Esophagus squamous epithelium (tissue), 5 donors: ENCODE measurements at regions not wholly inside any gene's neighbourhood (a gene's known extent, or its start where the extent isn't known, plus 50 kb on each side); places are given as distances from the start of the nearest gene placed in this dataset.

Experiments
- DNase-seq: peaks from one replicate; lab custom pipeline; 2025; lab: John Stamatoyannopoulos, UW
- H3K27ac ChIP-seq, 4 donors: fragments of 200-600 bp; sonication (generic); one replicate each; pipeline ENCODE4 v1.5.1; 2016 to 2019; ENCODE audit warnings: mild to moderate bottlenecking in 1 of 4
- H3K27me3 ChIP-seq, 4 donors: fragments of 200-600 bp; sonication (generic); 1 replicate in 3 of 4; 2 replicates in 1 of 4; pipeline versions ENCODE4 v1.5.1 to v1.6.0; 2017 to 2021; ENCODE audit warnings: antibody characterized with exemption in 1 of 4
- H3K36me3 ChIP-seq, 3 donors: fragments of 200-600 bp; sonication (generic); one replicate each; pipeline ENCODE4 v1.5.1; 2016 to 2019
- H3K4me1 ChIP-seq, 3 donors: fragments of 200-600 bp; sonication (generic); one replicate each; pipeline ENCODE4 v1.5.1; 2017 to 2019
- H3K4me3 ChIP-seq, 4 donors: fragments of 200-600 bp; sonication (generic); 1 replicate in 3 of 4; 2 replicates in 1 of 4; pipeline ENCODE4 v1.5.1; 2016 to 2019; ENCODE audit warnings: mild to moderate bottlenecking in 2 of 4, moderate library complexity in 1 of 4
- H3K9me3 ChIP-seq, 3 donors: fragments of 200-600 bp; sonication (generic); one replicate each; pipeline ENCODE4 v1.5.1; 2016 to 2019
- POLR2A ChIP-seq, 4 donors: fragments of 450-650 bp; IDR thresholded peaks; one replicate each; pipeline ENCODE4 v1.6.1; 2017; ENCODE audit warnings: antibody characterized with exemption in 4 of 4, mild to moderate bottlenecking in 4 of 4, moderate library complexity in 3 of 4
- WGBS, 2 donors: methylation state at CpG; one replicate each; pipeline ENCODE4 v1.1.5; 2018; 5-methylcytosine and 5-hydroxymethylcytosine counted together
- intact Hi-C: fragments of 100-400 bp; cut with DNase I; formaldehyde crosslinking; loops from one replicate; pipeline ENCODE4 v1.15.0; 2022
- TF ChIP-seq, protein P1 (sequence below), 6 experiments: fragments of 450-650 bp in 4 of 6; fragments of 200-600 bp in 2 of 6; sonication (generic) in 2 of 6; IDR thresholded peaks; one replicate each; pipeline ENCODE4 v1.5.1; 2016 to 2019; ENCODE audit warnings: antibody characterized with exemption in 6 of 6, mild to moderate bottlenecking in 4 of 6, moderate library complexity in 4 of 6
- donor health status: DM: yes; HTN: yes; CAD: no.

DNA sequence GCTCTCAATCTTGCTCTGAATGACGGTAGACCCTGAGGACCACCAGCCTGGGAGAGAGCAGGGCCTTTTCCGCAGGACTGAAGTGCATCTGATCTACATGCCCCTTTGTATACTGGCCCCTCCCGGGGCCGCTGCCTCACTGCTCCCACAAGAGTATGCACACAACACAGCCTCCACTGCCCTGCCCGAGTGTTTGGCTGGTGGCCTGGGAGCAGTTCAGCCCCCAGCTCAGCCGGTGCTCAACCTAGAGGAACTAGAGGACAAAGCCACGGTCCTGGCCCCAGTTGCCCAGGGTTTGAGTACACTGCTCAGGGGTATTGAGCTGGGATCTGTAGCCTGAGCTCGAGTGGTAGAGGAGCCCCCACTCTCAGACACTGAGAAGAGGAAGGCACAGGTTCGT lies 118.9 kb upstream of the CAB39 start:
- Histone ChIP-seq H3K27me3 (peaks cover 0 to 8% (median 0%) of the 10 kb centered on the region in 4 donors), H3K36me3 (no peaks in the 10 kb centered on the region), H3K27ac (no peak overlapping the region), H3K4me1 (no peaks in the 10 kb centered on the region), H3K4me3 (no peak overlapping the region), H3K9me3 (no peaks in the 10 kb centered on the region)
- WGBS, 2 donors, result 83% methylated on average over 1 of the region's 9 CpGs; no CpG with 5 or more reads in 1 of the 2 donors
- intact Hi-C loops, result no loop called here
- TF ChIP-seq POLR2A (IDR thresholded peaks at IDR 0.05), result no peak
- TF ChIP-seq, protein P1, sequence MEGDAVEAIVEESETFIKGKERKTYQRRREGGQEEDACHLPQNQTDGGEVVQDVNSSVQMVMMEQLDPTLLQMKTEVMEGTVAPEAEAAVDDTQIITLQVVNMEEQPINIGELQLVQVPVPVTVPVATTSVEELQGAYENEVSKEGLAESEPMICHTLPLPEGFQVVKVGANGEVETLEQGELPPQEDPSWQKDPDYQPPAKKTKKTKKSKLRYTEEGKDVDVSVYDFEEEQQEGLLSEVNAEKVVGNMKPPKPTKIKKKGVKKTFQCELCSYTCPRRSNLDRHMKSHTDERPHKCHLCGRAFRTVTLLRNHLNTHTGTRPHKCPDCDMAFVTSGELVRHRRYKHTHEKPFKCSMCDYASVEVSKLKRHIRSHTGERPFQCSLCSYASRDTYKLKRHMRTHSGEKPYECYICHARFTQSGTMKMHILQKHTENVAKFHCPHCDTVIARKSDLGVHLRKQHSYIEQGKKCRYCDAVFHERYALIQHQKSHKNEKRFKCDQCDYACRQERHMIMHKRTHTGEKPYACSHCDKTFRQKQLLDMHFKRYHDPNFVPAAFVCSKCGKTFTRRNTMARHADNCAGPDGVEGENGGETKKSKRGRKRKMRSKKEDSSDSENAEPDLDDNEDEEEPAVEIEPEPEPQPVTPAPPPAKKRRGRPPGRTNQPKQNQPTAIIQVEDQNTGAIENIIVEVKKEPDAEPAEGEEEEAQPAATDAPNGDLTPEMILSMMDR (IDR thresholded peaks at IDR 0.05), result no peak
- DNase-seq, result no peak

DNA sequence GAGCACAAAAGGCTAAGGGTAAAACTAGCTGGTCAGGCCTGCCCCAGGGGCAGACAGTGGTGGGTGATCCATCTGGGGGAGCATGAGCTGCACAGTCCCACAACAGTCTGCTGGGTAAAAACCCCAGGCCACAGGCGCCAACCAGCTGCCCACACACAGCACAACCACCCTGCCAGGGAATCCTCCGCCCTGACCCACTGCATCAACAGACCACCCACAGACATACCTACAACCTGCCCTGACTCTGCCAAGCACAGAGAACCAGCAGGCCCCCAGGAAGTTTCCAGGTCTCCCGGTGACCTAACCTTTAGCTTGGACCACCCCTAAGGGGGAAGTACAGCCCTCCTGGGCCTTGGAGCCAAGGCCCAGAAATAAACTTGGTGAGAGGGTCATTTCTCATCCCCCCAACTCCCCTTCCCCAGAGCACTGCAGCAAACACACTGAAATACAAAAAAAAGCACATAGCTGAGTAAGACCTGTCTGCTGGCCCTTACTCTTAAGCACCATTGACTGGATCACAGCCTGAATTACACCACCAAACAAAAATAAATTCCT lies 118.3 kb upstream of the CAB39 start:
- H3K27me3 ChIP-seq, result peaks cover 0 to 8% (median 0%) of the 10 kb centered on the region in 4 donors
- H3K4me1 ChIP-seq, result no peaks in the 10 kb centered on the region
- no peaks in the 10 kb centered on the region for H3K36me3 ChIP-seq
- no peak overlapping the region for H3K4me3 ChIP-seq
- 100% methylated on average over 1 of the region's 3 CpGs; no CpG with 5 or more reads in 1 of the 2 donors for WGBS, 2 donors
- TF ChIP-seq, protein P1 (IDR thresholded peaks at IDR 0.05), result no peak
- TF ChIP-seq POLR2A (IDR thresholded peaks at IDR 0.05), result no peak
- no peak for DNase-seq
- no peak overlapping the region for H3K27ac ChIP-seq
- intact Hi-C loops, result no loop called here
- H3K9me3 ChIP-seq, result no peaks in the 10 kb centered on the region

DNA sequence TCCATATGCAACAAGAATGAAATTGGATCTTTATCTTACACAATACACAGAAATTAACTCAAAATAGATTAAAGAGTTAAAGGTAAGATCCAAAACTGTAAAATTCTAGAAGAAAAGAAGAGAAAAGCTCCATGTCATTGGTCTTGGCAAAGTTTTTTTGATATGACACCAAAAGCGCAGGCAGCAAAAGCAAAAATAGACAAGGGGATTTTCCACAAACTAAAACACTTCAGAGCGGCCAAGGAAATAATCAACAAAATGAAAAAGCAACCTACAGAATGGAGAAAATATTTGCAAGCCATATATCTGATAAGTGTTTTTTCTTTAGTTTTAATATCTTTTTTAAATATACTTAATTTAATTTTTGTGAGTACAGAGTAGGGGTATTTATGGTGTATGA lies 112.8 kb upstream of the CAB39 start:
- intact Hi-C loops, result no loop called here
- Histone ChIP-seq H3K27ac (no peak overlapping the region), H3K9me3 (no peaks in the 10 kb centered on the region), H3K36me3 (no peaks in the 10 kb centered on the region), H3K27me3 (no peaks in the 10 kb centered on the region), H3K4me3 (no peak overlapping the region), H3K4me1 (no peaks in the 10 kb centered on the region)
- no peak for TF ChIP-seq POLR2A (IDR thresholded peaks at IDR 0.05)
- TF ChIP-seq, protein P1 (IDR thresholded peaks at IDR 0.05), result no peak
- DNase-seq, result no peak
- WGBS, 2 donors, result 65 to 75% methylated on average over 2 of the region's 2 CpGs

DNA sequence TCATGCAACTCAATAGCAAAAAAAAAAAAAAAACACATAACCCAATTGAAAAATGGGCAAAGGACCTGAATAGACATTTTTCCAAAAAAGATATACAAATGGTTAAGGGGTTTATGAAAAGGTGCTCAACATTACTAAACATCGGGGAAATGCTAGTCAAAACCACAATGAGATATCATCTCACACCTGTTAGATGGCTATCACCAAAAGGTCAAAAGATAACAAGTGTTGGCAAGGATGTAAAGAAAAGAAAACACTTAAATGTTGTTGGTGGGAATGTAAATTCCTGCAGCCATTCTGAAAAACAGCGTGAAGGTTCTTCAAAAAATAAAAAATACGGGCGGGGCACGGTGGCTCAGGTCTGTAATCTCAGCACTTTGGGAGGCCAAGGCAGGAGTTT lies 112.4 kb upstream of the CAB39 start:
- TF ChIP-seq, protein P1 (IDR thresholded peaks at IDR 0.05), result no peak
- no peak for TF ChIP-seq POLR2A (IDR thresholded peaks at IDR 0.05)
- Histone ChIP-seq H3K27me3 (no peaks in the 10 kb centered on the region), H3K9me3 (no peaks in the 10 kb centered on the region), H3K27ac (no peak overlapping the region), H3K4me3 (no peak overlapping the region), H3K4me1 (no peaks in the 10 kb centered on the region), H3K36me3 (no peaks in the 10 kb centered on the region)
- intact Hi-C loops, result no loop called here
- 60 to 73% methylated on average over 5 of the region's 5 CpGs for WGBS, 2 donors
- no peak for DNase-seq

DNA sequence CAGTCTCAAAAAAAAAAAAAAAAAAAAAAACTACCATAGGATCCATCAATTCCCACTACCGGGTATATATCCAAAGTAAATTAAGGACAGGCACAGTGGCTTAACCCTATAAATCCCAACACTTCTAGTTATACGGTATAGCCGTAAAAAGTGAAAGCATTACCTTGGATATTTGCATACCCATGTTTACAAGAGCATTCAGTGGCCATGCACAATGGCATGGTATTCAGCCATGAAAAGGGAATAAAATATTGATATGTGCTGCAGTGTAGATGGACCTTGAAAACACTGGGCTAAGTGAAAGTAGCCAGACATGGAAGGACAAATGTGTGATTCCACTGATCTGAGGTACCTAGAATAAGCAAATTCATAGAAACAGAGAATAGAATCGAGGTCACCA lies 111.8 kb upstream of the CAB39 start:
- Histone ChIP-seq H3K4me1 (no peaks in the 10 kb centered on the region), H3K36me3 (no peaks in the 10 kb centered on the region), H3K27me3 (no peaks in the 10 kb centered on the region), H3K4me3 (no peak overlapping the region), H3K9me3 (no peaks in the 10 kb centered on the region), H3K27ac (no peak overlapping the region)
- no peak for DNase-seq
- WGBS, 2 donors, result 54 to 57% methylated on average over 4 of the region's 4 CpGs
- TF ChIP-seq, protein P1 (IDR thresholded peaks at IDR 0.05), result no peak
- TF ChIP-seq POLR2A (IDR thresholded peaks at IDR 0.05), result no peak
- intact Hi-C loops, result no loop called here
